GM18951 (cell line): ENCODE measurements at regions not wholly inside any gene's neighbourhood (a gene's known extent, or its start where the extent isn't known, plus 50 kb on each side); places are given as distances from the start of the nearest gene placed in this dataset.
"Not testable (repeated sequence)": the region's sequence is repeated elsewhere in the genome, so short reads cannot be mapped to it uniquely, and the experiment has no call there.

Experiments
- POLR2A ChIP-seq: IDR thresholded peaks from 4 replicates; pipeline ENCODE4 v1.6.1; 2011; ENCODE audit warnings: mild to moderate bottlenecking; ENCODE audit not compliant: insufficient read length, insufficient read depth; ENCODE audit errors: extremely low read depth
- in situ Hi-C: fragments of 300-500 bp; cut with MboI; formaldehyde crosslinking; loops from one replicate; pipeline ENCODE4 v1.12.0; 2022; ENCODE audit warnings: low sequenced_read_pairs, mixed read lengths, inconsistent platforms; ENCODE audit not compliant: unreplicated experiment

DNA sequence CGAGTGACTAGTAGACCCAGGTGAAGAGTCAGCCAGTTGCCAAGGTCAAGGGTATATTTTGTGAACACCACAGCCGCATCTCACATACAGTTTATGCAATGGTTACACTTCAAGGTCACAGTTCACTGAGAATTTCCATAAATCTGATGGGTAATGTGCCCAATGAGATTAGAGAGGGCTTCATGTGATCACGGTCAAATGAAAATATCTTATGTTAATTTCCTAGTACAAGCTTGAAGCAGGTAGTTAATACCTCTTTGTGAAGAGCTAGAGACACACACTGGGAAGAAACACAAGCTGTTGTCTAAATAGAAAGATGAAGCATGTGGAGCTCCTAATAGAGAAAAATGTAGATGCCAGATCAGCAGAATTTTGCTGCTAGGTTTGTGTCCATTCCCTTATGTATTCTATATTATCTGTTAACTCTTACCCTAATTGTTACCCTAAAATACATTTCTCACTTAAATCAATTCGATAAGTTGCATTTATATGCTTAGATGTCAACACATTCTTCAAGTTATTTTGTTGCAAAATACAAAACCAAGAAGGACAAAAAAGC lies 136.0 kb downstream of the NR2F2 start:
- in situ Hi-C loops: no loop called here
- TF ChIP-seq POLR2A: no peak

DNA sequence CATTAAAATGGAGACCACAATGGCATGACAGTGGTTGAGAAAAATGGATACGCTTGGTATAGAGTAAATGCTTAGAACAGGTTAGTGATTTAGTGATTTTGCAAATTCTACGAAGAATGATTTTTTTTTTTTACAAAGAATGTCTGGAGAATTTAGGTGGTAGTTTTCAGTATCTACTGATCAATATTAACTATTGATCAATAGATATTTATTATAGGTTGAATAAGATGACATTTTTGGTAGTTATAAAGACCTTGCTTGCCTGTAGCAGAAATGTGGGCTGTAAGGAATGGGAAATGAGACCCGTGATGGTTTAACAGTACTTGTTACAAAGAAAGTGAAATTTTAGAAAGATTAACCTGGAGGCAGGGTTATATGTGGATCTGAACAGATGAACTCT lies 137.5 kb downstream of the NR2F2 start:
- in situ Hi-C loops: no loop called here
- no peak for TF ChIP-seq POLR2A

DNA sequence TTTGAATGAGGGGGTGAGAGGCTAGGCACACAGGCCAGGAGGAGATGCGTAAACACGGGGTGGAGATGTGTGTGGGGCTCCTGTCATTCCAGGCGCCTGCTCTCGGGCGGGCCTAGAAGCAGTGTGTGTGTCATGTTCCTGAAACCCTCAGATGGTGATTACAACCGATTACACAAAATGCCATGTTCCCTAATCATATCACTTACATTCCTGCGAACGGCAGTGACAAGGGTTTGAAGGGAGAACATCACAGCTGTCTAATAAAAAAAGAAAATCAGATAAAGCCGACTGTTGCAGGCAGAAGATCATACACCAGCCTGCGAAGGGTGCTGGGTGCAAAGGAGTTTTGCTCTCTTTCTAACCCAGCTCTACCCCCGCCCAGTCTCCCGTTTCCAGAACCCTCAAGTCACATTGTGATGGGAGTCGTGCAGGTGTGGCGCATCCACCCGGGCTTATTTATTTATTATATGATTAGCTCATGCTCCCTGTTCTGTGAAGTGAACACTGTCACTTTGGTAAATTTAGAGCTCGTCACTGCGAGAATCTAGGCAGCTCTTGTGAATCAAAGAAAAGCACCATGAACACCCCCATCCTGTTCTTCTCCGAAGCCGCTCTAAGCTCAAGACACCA lies 140.3 kb downstream of the NR2F2 start:
- in situ Hi-C loops: no loop called here
- TF ChIP-seq POLR2A: no peak

DNA sequence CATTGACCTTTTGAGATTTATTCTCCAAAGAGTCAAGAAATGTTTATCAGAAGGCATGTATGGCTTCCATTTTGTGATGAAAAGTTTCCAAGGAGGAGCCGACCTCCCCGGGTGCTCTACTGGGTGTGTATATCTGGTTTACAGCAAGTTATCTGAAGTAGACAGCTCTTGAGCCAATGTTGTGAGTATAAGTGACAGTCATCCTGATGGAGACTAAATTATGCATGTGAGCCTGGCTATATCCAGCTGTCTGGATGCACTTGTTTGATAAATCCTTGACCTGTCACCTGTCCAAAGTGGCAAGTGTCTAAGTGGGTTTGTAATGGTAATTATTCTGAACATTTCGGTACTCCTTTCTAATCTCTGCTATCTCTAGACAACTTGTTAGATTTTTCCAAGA lies 142.2 kb downstream of the NR2F2 start:
- no peak for TF ChIP-seq POLR2A
- in situ Hi-C loops: no loop called here

DNA sequence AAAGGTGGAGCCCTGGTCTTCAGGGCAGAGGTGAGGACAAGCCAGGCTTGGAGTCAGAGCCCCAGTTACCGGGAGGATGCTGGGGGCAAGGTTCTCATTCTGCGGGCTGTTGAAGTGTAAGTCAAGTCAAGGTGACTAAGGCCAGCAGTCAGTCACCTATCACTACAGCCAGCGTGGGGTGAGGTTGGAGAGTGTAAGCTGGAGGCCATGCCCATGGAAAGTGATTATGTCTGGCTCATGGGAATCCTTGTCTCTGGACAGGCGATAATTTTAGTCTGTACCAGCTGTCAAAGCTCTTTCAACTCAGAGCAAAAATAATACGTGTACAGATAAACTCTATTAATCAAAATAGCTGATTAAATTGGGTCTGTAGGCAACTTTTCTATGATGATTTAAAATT lies 143.1 kb downstream of the NR2F2 start:
- no peak for TF ChIP-seq POLR2A
- in situ Hi-C loops: no loop called here

DNA sequence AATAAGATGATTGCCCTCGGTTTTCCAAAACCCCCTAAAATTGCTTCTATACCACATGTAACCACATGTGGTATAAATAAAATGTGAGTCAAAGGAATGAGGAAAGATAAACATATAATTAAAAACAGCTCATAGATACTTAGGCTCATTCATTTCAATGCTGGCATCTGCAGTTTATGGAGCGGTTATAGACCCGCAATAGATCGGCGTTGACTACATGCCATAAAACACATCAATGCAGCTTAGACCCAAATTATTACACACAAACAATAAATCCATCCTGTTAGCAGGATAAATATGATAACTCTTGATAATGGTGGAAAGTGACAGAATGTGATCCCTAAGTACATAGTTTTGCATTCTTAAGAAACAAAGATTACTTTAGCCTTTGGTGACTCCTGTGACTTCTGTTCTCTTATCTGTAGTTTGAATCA lies 143.7 kb downstream of the NR2F2 start:
- no peak for TF ChIP-seq POLR2A
- in situ Hi-C loops: no loop called here

DNA sequence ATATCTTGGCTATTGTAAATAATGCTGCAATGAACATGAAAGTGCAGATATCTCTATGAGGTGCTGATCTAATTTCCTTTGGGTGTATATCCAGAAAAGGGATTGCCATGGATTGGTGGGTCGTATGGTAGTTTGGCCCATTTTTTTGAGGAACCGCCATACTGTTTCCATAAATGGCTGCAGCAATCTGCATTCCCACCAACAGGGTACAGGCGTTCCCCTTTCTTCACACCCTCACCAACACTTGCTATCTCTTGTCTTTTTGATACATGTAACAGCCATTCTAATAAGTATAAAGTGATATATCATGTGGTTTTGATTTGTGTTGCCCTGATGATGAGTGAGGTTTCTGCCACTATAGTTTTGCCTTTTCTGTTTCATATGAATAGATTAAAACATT lies 146.7 kb downstream of the NR2F2 start:
- in situ Hi-C loops: no loop called here
- TF ChIP-seq POLR2A: no peak

DNA sequence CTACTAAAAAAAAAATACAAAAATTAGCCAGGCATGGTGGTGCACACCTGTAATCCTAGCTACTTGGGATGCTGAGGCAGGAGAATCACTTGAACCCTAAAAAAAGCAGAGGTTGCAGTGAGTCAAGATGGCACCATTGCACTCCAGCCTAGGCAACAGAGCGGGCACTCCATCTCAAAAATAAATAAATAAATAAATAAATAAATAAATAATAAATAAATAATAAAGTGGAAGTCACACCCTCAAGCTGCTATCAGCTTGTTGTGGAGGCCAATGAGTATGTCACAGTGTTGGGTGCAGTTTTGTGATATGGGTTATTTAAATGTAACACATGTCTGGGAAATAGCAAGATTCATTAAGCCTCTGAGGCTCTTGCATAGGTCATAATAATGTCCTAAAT lies 153.9 kb downstream of the NR2F2 start:
- in situ Hi-C loops: not testable (repeated sequence)

DNA sequence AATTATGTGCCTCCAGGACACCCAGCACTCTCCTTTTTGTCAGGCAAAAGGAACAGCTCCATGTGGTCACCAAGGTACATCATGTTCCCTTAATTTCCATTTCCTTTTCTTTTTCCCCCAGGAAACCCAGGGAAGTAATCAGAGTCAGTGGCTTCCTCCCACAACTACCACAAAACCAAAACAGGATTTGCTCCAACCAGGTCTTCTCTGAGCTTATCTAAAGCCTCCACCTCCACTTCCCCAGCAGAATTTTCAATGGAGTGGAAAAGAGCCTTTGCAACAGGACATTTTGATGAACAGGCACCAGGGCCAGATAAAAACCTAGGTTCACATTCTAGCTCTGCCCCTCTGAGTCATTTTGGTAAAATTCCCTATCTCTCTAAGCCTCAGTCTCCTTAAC lies 154.3 kb downstream of the NR2F2 start:
- TF ChIP-seq POLR2A: no peak

DNA sequence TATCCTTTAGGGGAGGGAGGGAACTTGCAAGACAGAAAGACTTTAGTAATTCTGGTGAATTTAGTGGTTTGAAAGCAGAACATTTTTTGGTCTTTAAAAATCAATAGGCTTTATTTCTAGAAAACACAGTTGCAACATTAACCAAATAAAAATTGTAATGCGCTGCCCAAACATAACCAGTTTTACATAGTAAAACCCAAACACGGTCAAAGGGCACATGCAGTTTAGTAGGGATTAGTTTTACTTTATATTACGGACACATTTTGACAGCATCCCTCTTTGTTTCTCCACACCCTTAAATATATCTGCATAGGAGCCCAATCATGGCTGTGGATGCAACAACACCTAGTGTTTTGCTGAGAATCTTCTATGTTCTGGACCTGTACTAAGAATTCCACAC lies 156.7 kb downstream of the NR2F2 start:
- TF ChIP-seq POLR2A: no peak
- in situ Hi-C loops: no loop called here

More for the DNA sequence above, 154.3 kb downstream of the NR2F2 start:
- in situ Hi-C loops: no loop called here

DNA sequence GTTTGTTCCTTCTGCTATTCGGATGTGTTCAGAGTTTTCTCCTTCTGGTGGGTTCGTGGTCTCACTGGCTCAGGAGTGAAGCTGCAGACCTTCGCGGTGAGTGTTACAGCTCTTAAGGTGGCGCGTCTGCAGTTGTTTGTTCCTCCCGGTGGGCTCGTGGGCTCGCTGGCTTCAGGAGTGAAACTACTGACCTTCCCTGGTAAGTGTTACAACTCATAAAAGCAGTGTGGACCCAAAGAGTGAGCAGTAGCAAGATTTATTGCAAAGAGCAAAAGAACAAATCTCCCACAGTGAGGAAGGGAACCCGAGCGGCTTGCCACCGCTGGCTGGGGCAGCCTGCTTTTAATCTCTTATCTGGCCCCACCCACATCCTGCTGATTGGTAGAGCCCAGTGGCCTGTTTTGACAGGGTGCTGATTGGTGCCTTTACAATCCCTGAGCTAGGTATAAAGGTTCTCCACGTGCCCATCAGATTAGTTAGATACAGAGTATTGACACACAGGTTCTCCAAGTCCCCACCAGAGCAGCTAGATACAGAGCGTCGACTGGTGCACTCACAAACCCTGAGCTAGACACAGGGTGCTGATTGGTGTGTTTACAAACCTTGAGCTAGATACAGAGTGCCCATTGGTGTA lies 160.7 kb downstream of the NR2F2 start:
- in situ Hi-C loops: not testable (repeated sequence)

DNA sequence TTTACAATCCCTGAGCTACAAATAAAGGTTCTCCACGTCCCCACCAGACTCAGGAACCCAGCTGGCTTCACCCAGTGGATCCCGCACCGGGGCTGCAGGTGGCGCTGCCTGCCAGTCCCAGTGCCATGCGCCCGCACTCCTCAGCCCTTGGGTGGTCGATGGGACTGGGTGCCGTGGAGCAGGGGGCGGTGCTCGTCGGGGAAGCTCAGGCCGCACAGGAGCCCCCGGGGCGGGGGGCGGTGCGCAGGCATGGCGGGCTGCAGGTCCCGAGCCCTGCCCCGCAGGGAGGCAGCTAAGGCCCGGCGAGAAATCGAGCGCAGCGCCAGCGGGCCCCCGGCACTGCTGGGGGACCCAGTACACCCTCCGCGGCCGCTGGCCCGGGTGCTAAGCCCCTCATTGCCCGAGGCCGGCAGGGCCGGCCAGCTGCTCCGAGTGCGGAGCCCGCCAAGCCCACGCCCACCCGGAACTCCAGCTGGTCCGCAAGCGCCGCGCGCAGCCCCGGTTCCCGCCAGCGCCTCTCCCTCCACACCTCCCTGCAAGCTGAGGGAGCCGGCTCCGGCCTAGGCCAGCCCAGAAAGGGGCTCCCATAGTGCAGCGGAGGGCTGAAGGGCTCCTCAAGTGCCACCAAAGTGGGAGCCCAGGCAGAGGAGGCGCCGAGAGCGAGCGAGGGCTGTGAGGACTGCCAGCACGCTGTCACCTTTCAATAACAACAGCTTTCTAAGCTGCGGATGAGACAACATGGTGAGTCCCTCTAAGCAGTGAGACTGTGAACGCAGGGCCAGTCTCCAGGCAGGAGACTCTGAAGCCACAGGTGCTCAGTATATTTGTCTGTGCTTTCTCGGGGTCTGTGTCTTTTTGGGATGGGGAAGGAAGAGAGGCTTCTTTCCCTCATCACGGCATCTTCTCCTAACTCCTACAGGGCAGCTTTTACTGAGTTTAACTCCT lies 161.5 kb downstream of the NR2F2 start:
- in situ Hi-C loops: not testable (repeated sequence)

DNA sequence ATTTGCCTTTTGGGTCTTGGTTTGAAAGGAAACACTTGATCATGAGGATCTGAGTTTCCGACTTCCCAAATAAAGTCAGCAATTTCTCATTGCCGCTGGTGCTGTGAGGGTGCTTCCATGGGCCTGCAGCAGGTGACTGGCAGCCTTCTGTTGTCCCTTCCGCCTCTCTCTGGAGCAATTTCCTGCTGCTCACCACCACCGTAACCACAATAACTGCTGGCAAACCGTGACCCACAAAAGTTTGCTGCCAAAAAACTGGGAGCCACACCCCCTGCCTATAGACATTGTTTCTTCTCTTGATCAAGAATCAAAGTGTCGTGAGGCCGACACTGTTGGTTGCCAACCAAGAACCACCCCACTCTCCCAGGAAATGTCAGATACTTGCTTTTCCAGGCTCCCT lies 164.0 kb downstream of the NR2F2 start:
- TF ChIP-seq POLR2A: no peak
- in situ Hi-C loops: no loop called here

DNA sequence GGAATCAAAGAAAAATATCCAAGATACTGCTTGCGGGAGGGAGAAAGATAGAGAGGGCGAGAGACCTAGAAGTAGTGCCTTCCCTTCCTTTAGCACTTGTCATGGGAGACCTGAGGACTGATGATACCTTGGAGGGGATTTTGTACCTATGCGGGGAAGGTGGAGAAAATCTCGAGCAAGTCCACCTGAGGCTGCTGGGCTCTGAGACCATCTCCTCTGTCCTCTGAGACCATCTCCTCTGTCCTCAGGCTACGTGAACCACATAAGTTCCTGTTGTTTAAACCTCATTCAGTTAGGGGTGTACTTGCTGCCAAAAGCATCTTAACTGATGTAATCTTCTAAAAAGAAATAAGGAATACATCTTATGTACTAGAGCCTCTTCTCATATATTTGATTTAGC lies 164.9 kb downstream of the NR2F2 start:
- in situ Hi-C loops: no loop called here
- no peak for TF ChIP-seq POLR2A
